Glutamatergic neuron (in vitro differentiated cells): ENCODE measurements at regions not wholly inside any gene's neighbourhood (a gene's known extent, or its start where the extent isn't known, plus 50 kb on each side); places are given as distances from the start of the nearest gene placed in this dataset.
A peak's percentile ranks its signal among the peaks of the same experiment; 100 is the strongest.

Source experiments
- DNase-seq: peaks from one replicate; pipeline ENCODE4 v3.0.0; 2022
- H3K27ac Mint-ChIP-seq: one replicate; pipeline ENCODE4 v1.8.0; 2020; ENCODE audit warnings: mild to moderate bottlenecking, mixed read lengths, inconsistent platforms; ENCODE audit not compliant: unreplicated experiment
- H3K27me3 Mint-ChIP-seq: one replicate; pipeline ENCODE4 v1.8.0; 2020; ENCODE audit warnings: mild to moderate bottlenecking, moderate library complexity, mixed read lengths, inconsistent platforms; ENCODE audit not compliant: unreplicated experiment
- H3K36me3 Mint-ChIP-seq: one replicate; pipeline ENCODE4 v1.8.0; 2020; ENCODE audit warnings: mild to moderate bottlenecking, mixed read lengths, inconsistent platforms; ENCODE audit not compliant: unreplicated experiment
- H3K4me1 Mint-ChIP-seq: one replicate; pipeline ENCODE4 v1.8.0; 2020; ENCODE audit warnings: mild to moderate bottlenecking, low read depth, mixed read lengths, inconsistent platforms; ENCODE audit not compliant: unreplicated experiment
- H3K4me3 Mint-ChIP-seq: one replicate; pipeline ENCODE4 v1.8.0; 2020; ENCODE audit warnings: mild to moderate bottlenecking, mixed read lengths, inconsistent platforms; ENCODE audit not compliant: unreplicated experiment
- H3K9me3 Mint-ChIP-seq: one replicate; pipeline ENCODE4 v1.8.0; 2020; ENCODE audit warnings: mild to moderate bottlenecking, moderate library complexity, mixed read lengths, inconsistent platforms; ENCODE audit not compliant: unreplicated experiment
- TF ChIP-seq, protein P1 (sequence below): fragments of 200-600 bp; sonication (generic); IDR thresholded peaks from one replicate; pipeline ENCODE4 v1.5.0; 2021; ENCODE audit not compliant: partially characterized antibody, unreplicated experiment

DNA sequence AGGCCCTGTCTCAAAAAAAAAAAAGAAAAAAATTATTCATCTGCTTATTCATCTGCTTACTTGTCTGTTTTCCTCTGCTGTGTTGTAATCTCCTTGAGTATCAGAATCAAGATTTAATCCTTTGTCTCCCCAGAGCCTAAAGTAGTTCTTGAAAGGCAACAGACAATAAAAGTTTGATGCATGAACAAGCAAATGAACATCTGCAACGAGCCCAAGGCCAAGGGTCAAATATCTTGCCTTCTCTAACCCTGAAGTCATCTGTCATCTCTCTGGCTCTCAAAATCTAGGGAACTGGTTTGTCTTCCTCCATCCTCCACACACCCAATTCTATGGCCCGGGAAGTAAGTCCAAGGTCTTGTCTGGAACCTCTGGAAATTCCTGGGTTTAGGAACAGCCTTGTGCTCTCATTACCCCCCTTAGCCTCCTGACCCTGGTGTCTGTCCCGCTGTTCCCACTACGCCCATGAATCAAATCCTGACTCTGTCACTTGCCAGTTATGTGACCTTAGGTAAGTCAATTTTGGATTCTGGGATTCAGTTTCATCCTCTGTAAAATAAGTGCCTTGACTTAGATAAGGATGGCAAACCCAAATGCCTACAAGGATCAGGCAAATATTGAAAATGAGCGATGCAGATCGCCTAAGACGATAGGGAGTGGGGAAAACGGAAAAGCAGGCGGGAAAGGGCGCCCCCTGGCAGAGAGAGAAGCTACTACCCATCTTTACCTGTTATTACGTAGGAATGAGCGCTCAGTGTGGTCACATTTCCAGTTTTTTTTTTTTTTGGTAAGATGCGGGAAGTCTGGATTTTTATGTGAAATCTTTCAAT is 102.7 kb upstream of the DHX15 start:
- H3K27ac Mint-ChIP-seq = no peak overlapping the region
- TF ChIP-seq, protein P1, sequence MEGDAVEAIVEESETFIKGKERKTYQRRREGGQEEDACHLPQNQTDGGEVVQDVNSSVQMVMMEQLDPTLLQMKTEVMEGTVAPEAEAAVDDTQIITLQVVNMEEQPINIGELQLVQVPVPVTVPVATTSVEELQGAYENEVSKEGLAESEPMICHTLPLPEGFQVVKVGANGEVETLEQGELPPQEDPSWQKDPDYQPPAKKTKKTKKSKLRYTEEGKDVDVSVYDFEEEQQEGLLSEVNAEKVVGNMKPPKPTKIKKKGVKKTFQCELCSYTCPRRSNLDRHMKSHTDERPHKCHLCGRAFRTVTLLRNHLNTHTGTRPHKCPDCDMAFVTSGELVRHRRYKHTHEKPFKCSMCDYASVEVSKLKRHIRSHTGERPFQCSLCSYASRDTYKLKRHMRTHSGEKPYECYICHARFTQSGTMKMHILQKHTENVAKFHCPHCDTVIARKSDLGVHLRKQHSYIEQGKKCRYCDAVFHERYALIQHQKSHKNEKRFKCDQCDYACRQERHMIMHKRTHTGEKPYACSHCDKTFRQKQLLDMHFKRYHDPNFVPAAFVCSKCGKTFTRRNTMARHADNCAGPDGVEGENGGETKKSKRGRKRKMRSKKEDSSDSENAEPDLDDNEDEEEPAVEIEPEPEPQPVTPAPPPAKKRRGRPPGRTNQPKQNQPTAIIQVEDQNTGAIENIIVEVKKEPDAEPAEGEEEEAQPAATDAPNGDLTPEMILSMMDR = peak; percentile 72
- DNase-seq = peak; percentile 52
- H3K4me1 Mint-ChIP-seq = no peaks in the 10 kb centered on the region
- H3K4me3 Mint-ChIP-seq = no peak overlapping the region
- H3K9me3 Mint-ChIP-seq = peaks cover 2% of the 10 kb centered on the region
- no peaks in the 10 kb centered on the region for H3K27me3 Mint-ChIP-seq
- no peaks in the 10 kb centered on the region for H3K36me3 Mint-ChIP-seq

DNA sequence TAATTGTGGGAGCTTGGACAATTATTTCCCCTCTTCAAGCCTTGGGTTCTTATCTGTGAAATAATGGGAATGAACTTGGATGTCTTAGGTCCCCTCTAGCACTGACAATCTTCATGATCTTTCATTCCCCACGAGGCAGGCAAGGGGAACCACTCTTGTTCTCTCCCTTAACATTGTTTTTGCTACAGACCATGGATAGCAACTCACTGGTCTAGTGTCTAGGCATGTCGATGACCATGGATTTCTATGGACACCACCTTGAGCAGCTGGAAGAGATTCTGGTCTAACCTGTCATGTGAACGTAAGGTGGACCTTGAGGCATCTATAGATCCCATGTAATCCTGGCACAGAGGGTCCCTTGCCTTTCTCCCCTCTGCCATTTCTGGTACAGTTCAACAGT is 104.1 kb upstream of the DHX15 start:
- DNase-seq = no peak
- no peaks in the 10 kb centered on the region for H3K4me1 Mint-ChIP-seq
- no peak overlapping the region for H3K4me3 Mint-ChIP-seq
- H3K27ac Mint-ChIP-seq = no peak overlapping the region
- peaks cover 2% of the 10 kb centered on the region for H3K9me3 Mint-ChIP-seq
- H3K27me3 Mint-ChIP-seq = no peaks in the 10 kb centered on the region
- TF ChIP-seq, protein P1 = no peak
- no peaks in the 10 kb centered on the region for H3K36me3 Mint-ChIP-seq

DNA sequence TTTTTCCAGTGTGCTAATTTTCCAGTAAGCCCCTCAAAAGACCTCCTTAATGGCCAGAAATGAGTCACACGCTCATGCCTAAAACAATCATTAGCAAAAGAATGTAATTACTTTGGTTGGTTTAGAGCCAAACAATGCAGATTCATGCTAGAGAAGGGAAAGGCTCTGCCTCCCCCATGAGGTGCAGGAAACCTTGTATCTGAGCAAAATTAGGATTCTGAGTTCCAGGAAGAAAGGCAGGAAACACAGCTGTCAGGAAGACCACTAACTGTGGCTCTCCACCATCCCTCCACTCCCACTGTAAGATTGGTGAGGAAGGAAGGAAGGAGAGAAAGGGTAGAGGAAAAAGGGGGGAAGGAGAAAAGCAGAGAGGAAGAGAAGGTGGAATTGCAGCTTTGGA is 104.9 kb upstream of the DHX15 start:
- H3K9me3 Mint-ChIP-seq = peaks cover 2% of the 10 kb centered on the region
- H3K36me3 Mint-ChIP-seq = no peaks in the 10 kb centered on the region
- TF ChIP-seq, protein P1 = no peak
- no peaks in the 10 kb centered on the region for H3K4me1 Mint-ChIP-seq
- H3K4me3 Mint-ChIP-seq = no peak overlapping the region
- H3K27me3 Mint-ChIP-seq = no peaks in the 10 kb centered on the region
- no peak for DNase-seq
- H3K27ac Mint-ChIP-seq = no peak overlapping the region

DNA sequence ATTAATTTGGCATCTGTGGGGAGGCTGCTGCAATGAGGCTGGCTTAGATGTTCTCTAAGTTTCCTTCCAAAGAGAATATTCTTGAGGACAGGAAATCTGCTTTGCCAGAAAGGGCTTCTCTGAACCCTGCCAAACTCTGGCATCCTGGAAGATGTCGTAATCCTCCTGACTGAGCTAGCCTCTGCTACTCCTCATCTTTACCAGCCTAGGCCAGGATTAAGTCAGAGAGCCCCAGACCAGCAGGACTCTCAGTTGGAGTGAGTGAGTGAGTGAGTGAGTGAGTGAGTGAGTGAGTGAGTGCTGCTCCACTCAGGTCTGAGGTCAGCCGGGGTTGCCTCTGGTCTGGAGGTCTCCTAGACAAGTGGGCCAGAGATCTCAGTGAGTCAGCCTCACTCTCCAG is 104.9 kb upstream of the SOD3 start:
- no peaks in the 10 kb centered on the region for H3K36me3 Mint-ChIP-seq
- TF ChIP-seq, protein P1 = no peak
- H3K4me1 Mint-ChIP-seq = no peaks in the 10 kb centered on the region
- H3K27me3 Mint-ChIP-seq = no peaks in the 10 kb centered on the region
- no peak overlapping the region for H3K27ac Mint-ChIP-seq
- peaks cover 2% of the 10 kb centered on the region for H3K9me3 Mint-ChIP-seq
- no peak overlapping the region for H3K4me3 Mint-ChIP-seq
- no peak for DNase-seq

DNA sequence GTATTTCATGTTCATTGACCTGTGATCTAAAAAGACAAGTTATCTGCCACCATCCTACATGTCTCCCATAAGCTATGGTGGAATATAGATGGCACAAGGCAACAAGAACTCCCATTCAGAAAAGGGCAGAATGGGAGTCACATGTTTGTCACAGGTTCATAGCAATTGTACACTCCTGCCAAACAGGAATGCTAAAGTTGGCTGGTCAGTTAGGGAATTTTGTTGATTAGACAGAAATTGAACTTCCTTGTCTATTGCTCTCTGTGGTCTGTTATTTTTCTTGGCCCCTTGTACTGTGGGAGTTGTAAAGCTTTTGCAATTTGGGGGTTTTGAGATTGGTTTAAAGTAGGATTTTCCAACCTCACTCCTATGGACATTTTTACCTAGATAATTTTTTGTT is 101.7 kb upstream of the SOD3 start:
- H3K27ac Mint-ChIP-seq = no peak overlapping the region
- no peak overlapping the region for H3K4me3 Mint-ChIP-seq
- peaks cover 2% of the 10 kb centered on the region for H3K9me3 Mint-ChIP-seq
- no peaks in the 10 kb centered on the region for H3K4me1 Mint-ChIP-seq
- no peak for DNase-seq
- TF ChIP-seq, protein P1 = no peak
- H3K27me3 Mint-ChIP-seq = no peaks in the 10 kb centered on the region
- H3K36me3 Mint-ChIP-seq = no peaks in the 10 kb centered on the region
